GM06990 (cell line): ENCODE measurements at regions not wholly inside any gene's neighbourhood (a gene's known extent, or its start where the extent isn't known, plus 50 kb on each side); places are given as distances from the start of the nearest gene placed in this dataset.

Source experiments
- DNase-seq: peaks from one replicate; pipeline ENCODE4 v3.0.0-alpha.2; 2011; ENCODE audit not compliant: insufficient read length; ENCODE audit errors: extremely low read depth
- H3K27me3 ChIP-seq: replicated peaks from 2 replicates; pipeline ENCODE4 v1.6.0; 2011; ENCODE audit warnings: low read length; ENCODE audit not compliant: control insufficient read depth, insufficient read depth
- H3K36me3 ChIP-seq: 2 replicates; pipeline ENCODE4 v1.5.1; 2011; ENCODE audit warnings: low read length; ENCODE audit not compliant: control insufficient read depth, insufficient read depth
- H3K4me3 ChIP-seq: replicated peaks from 2 replicates; pipeline ENCODE4 v1.5.1; 2011; ENCODE audit warnings: low read depth, mild to moderate bottlenecking, control low read depth, low read length
- CTCF ChIP-seq: IDR thresholded peaks from 2 replicates; pipeline ENCODE4 v1.5.1; 2011; ENCODE audit warnings: low read length, control low read depth, mild to moderate bottlenecking, inconsistent platforms; ENCODE audit not compliant: insufficient read depth, poor library complexity, severe bottlenecking

DNA sequence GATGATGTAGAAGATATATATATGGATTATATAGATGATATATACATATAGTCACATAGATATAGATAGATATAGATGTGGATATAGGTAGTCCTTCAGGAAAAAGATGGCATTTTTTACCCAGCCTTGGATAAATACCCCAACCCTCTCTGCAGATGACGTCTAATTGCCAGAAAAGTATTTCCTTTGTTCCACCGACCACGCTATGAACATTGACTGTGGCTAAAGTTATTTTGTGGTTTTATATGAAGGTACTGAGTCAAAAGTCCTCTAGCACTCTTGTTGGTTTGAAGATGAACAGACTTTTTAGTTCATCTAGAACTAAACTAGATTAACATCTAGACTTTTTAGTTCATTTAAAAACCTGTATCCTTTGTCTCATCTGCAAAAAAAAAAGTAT is 207.7 kb downstream of the PLOD2 start:
- Histone ChIP-seq H3K36me3 (no peaks in the 10 kb centered on the region), H3K27me3 (no peaks in the 10 kb centered on the region), H3K4me3 (no peak overlapping the region)
- DNase-seq = no peak
- no peak for TF ChIP-seq CTCF

DNA sequence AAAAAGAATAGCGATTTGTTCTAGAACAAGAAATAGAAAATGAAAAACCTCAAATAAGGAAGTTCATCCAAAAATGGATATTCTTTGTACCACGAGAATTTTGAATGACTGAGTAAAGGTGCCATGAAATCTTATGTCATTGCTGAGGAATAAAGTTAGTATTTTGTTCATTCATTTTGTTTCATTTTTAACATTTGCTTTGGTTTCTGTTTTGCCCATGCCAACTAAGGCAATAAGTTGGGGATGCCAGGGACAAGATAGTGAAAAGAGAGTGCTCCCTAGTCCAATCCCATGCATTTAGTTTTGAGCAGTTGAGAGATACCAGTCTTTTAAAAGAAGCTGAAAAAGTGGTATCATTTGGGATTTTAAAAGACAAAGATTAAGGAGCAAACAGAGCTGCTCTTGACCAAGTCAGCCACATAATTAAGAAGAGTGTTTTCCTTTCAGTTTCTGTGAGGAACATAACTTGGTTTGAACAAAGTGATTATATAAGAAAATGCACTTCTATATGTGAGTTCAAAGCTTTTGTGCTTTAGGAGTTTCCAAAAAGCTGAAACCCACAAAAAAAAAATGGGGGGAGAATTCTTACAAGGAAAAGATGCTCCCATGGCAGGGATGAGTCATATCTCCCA is 201.4 kb downstream of the PLOD2 start:
- Histone ChIP-seq H3K36me3 (no peaks in the 10 kb centered on the region), H3K27me3 (no peaks in the 10 kb centered on the region), H3K4me3 (no peak overlapping the region)
- DNase-seq = no peak
- no peak for TF ChIP-seq CTCF

DNA sequence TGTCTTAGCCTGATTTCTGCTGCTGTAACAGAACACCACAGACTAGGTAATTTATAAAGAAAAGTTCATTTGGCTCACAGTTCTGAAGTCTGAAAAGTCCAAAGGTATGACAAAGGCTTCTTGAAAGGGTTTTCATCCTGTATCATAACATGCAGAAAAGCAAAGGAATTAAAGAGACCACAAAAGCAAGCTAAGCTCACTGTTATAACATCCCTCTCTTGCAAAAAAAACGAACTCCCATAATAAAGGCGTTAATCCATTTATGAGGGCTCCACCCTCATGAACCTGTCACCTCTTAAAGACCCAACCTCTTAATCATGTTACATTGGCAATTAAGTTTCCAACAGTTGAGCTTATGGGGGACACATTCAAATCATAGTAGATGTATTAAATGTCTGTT is 197.9 kb downstream of the PLOD2 start:
- Histone ChIP-seq H3K36me3 (no peaks in the 10 kb centered on the region), H3K4me3 (no peak overlapping the region)
- no peak for TF ChIP-seq CTCF

GRCh38 chr3:145967043-145967442 is 193.9 kb downstream of the PLOD2 start:
- Histone ChIP-seq H3K27me3 (no peaks in the 10 kb centered on the region), H3K36me3 (no peaks in the 10 kb centered on the region), H3K4me3 (no peak overlapping the region)
- TF ChIP-seq CTCF = no peak
- no peak for DNase-seq

More for the DNA sequence above, 197.9 kb downstream of the PLOD2 start:
- no peak for DNase-seq
- no peaks in the 10 kb centered on the region for H3K27me3 ChIP-seq

GRCh38 chr3:145971186-145971585 is 189.8 kb downstream of the PLOD2 start:
- Histone ChIP-seq H3K36me3 (no peaks in the 10 kb centered on the region), H3K4me3 (no peak overlapping the region), H3K27me3 (no peaks in the 10 kb centered on the region)
- no peak for DNase-seq
- TF ChIP-seq CTCF = no peak

GRCh38 chr3:145972851-145973250 is 188.1 kb downstream of the PLOD2 start:
- no peak for DNase-seq
- Histone ChIP-seq H3K4me3 (no peak overlapping the region), H3K36me3 (no peaks in the 10 kb centered on the region), H3K27me3 (no peaks in the 10 kb centered on the region)
- TF ChIP-seq CTCF = no peak
